OCI-LY3 (cell line): ENCODE measurements at regions not wholly inside any gene's neighbourhood (a gene's known extent, or its start where the extent isn't known, plus 50 kb on each side); places are given as distances from the start of the nearest gene placed in this dataset.

Experiments
- EZH2phosphoT487 ChIP-seq: fragments of 200-600 bp; shearing (Covaris generic); IDR thresholded peaks from 2 replicates; pipeline ENCODE4 v1.6.1; 2018; ENCODE audit warnings: antibody characterized with exemption, mixed run types, low read depth
- TF ChIP-seq, protein P1 (sequence below): fragments of 200-600, 300-600 bp; sonication (generic); IDR thresholded peaks from 2 replicates; pipeline ENCODE4 v1.5.1; 2014; ENCODE audit warnings: antibody characterized with exemption, low read length, low read depth

DNA sequence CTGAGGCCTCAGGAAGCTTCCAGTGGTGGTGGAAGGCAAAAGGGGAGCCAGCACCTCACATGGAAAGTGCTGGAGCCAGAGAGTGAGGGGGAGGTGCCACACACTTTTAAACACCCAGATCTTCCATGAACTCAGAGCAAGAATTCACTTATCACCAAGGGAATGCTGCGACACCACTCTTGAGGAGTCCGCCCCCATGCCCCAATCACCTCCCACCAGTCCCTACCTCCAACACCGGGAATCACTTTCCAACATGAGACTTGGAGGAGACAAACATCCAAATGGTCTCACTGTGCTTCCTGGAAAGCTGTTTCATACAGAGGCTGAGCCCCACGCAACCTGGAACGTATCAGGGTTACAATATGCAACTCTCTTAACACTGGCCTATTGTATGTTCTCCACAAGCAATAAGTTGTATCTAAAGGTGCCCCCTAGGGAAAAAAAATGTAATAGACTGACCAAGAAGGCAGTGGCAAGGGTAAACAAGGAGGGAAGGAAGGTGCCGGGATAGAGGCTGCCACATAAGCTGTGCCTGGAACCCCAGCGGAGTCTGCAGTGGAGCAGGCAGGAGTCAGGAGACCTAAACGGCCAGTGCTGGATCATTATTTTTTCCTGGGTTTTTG, 106.7 kb upstream of the FOXF1 start:
- TF ChIP-seq, protein P1, sequence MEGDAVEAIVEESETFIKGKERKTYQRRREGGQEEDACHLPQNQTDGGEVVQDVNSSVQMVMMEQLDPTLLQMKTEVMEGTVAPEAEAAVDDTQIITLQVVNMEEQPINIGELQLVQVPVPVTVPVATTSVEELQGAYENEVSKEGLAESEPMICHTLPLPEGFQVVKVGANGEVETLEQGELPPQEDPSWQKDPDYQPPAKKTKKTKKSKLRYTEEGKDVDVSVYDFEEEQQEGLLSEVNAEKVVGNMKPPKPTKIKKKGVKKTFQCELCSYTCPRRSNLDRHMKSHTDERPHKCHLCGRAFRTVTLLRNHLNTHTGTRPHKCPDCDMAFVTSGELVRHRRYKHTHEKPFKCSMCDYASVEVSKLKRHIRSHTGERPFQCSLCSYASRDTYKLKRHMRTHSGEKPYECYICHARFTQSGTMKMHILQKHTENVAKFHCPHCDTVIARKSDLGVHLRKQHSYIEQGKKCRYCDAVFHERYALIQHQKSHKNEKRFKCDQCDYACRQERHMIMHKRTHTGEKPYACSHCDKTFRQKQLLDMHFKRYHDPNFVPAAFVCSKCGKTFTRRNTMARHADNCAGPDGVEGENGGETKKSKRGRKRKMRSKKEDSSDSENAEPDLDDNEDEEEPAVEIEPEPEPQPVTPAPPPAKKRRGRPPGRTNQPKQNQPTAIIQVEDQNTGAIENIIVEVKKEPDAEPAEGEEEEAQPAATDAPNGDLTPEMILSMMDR, result no peak
- no peak for TF ChIP-seq EZH2phosphoT487
